HG03139 (cell line): ENCODE measurements at regions not wholly inside any gene's neighbourhood (a gene's known extent, or its start where the extent isn't known, plus 50 kb on each side); places are given as distances from the start of the nearest gene placed in this dataset.
"Not testable (repeated sequence)": the region's sequence is repeated elsewhere in the genome, so short reads cannot be mapped to it uniquely, and the experiment has no call there.

Experiments used
- ATAC-seq: cut with Tn5 transposase; IDR thresholded peaks from one replicate; pipeline ENCODE4 v1.9.1; 2021; ENCODE audit not compliant: unreplicated experiment

- ATAC-seq = no peak
Measured at GRCh38 chr5:111948092-111948841, 191.3 kb upstream of the NREP start.

GRCh38 chr5:111946556-111946955 lies 189.6 kb upstream of the NREP start:
- no peak for ATAC-seq

- ATAC-seq = no peak
Measured at GRCh38 chr5:111945535-111945934, 188.5 kb upstream of the NREP start.

- no peak for ATAC-seq
Measured at GRCh38 chr5:111942661-111943401, 185.8 kb upstream of the NREP start.

- no peak for ATAC-seq
Measured at GRCh38 chr5:111942201-111942600, 185.2 kb upstream of the NREP start.

GRCh38 chr5:111937094-111937493 lies 180.1 kb upstream of the NREP start:
- ATAC-seq = no peak

- ATAC-seq = no peak
Measured at GRCh38 chr5:111935835-111936234, 178.8 kb upstream of the NREP start.

GRCh38 chr5:111935009-111935408 lies 178.0 kb upstream of the NREP start:
- no peak for ATAC-seq

GRCh38 chr5:111934511-111934910 lies 177.5 kb upstream of the NREP start:
- no peak for ATAC-seq

GRCh38 chr5:111933086-111933485 lies 176.1 kb upstream of the NREP start:
- no peak for ATAC-seq

GRCh38 chr5:111932628-111933027 lies 175.6 kb upstream of the NREP start:
- ATAC-seq = no peak

- no peak for ATAC-seq
Measured at GRCh38 chr5:111932199-111932598, 175.2 kb upstream of the NREP start.

- no peak for ATAC-seq
Measured at GRCh38 chr5:111931655-111932054, 174.7 kb upstream of the NREP start.

- no peak for ATAC-seq
Measured at GRCh38 chr5:111930905-111931461, 174.0 kb upstream of the NREP start.

GRCh38 chr5:111930449-111930848 lies 173.5 kb upstream of the NREP start:
- ATAC-seq = no peak

GRCh38 chr5:111929867-111930266 lies 172.9 kb upstream of the NREP start:
- ATAC-seq = no peak

- ATAC-seq = no peak
Measured at GRCh38 chr5:111929261-111929660, 172.3 kb upstream of the NREP start.

GRCh38 chr5:111928511-111928910 lies 171.5 kb upstream of the NREP start:
- no peak for ATAC-seq

GRCh38 chr5:111927191-111927590 lies 170.2 kb upstream of the NREP start:
- ATAC-seq = no peak

- ATAC-seq = no peak
Measured at GRCh38 chr5:111926026-111926425, 169.0 kb upstream of the NREP start.

GRCh38 chr5:111922344-111922743 lies 165.3 kb upstream of the NREP start:
- ATAC-seq = no peak

GRCh38 chr5:111921691-111922090 lies 164.7 kb upstream of the NREP start:
- not testable (repeated sequence) for ATAC-seq
